ENCODE measurements at regions not wholly inside any gene's neighbourhood (a gene's known extent, or its start where the extent isn't known, plus 50 kb on each side); places are given as distances from the start of the nearest gene placed in this dataset.

- TF ChIP-seq CTCF (IDR thresholded peaks at IDR 0.05; ENCODE audit: insufficient read depth, low read length), result no peak
- TF ChIP-seq POLR2AphosphoS5 (IDR thresholded peaks at IDR 0.05; ENCODE audit: low read depth), result no peak
Measured at GRCh38 chr12:131455581-131456110, 255.2 kb upstream of the SFSWAP start.
